Suprapubic skin (tissue), 4 donors: ENCODE measurements at regions not wholly inside any gene's neighbourhood (a gene's known extent, or its start where the extent isn't known, plus 50 kb on each side); places are given as distances from the start of the nearest gene placed in this dataset.
A peak's percentile ranks its signal among the peaks of the same experiment; 100 is the strongest.

Source experiments
- DNase-seq, 2 donors: peaks; one replicate each; pipeline ENCODE4 v3.0.0-alpha.2; 2019; ENCODE audit warnings: low spot score in 2 of 2
- H3K27ac ChIP-seq: fragments of 200-600 bp; sonication (generic); one replicate; pipeline ENCODE4 v1.5.1; 2019
- H3K27me3 ChIP-seq: fragments of 200-600 bp; sonication (generic); one replicate; pipeline ENCODE4 v1.5.1; 2019
- H3K36me3 ChIP-seq: fragments of 200-600 bp; sonication (generic); one replicate; pipeline ENCODE4 v1.5.1; 2019
- H3K4me1 ChIP-seq: fragments of 200-600 bp; sonication (generic); one replicate; pipeline ENCODE4 v1.5.1; 2019
- H3K4me3 ChIP-seq: fragments of 200-600 bp; sonication (generic); one replicate; pipeline ENCODE4 v1.5.1; 2019; ENCODE audit warnings: mild to moderate bottlenecking
- H3K9me3 ChIP-seq: fragments of 200-600 bp; sonication (generic); one replicate; pipeline ENCODE4 v1.5.1; 2019
- EP300 ChIP-seq: sonication (generic); formaldehyde crosslinking; IDR thresholded peaks from one replicate; pipeline ENCODE4 v1.6.1; 2017; ENCODE audit warnings: antibody characterized with exemption
- POLR2A ChIP-seq, 2 donors: fragments of 450-650 bp; IDR thresholded peaks; one replicate each; pipeline ENCODE4 v1.6.1; 2017; ENCODE audit warnings: antibody characterized with exemption in 2 of 2, mild to moderate bottlenecking in 2 of 2, moderate library complexity in 2 of 2
- POLR2AphosphoS5 ChIP-seq, 3 donors: sonication (generic); formaldehyde crosslinking; IDR thresholded peaks; one replicate each; pipeline ENCODE4 v1.6.1; 2017; ENCODE audit warnings: antibody characterized with exemption in 3 of 3
- WGBS: methylation state at CpG from one replicate; pipeline ENCODE4 v1.1.5; 2018; 5-methylcytosine and 5-hydroxymethylcytosine counted together
- TF ChIP-seq, protein P1 (sequence below), 2 donors: fragments of 200-600 bp in 1 of 2; fragments of 450-650 bp in 1 of 2; sonication (generic) in 1 of 2; IDR thresholded peaks; one replicate each; pipeline ENCODE4 v1.5.1; 2016 to 2019; ENCODE audit warnings: antibody characterized with exemption in 2 of 2, mild to moderate bottlenecking in 1 of 2, moderate library complexity in 1 of 2

DNA sequence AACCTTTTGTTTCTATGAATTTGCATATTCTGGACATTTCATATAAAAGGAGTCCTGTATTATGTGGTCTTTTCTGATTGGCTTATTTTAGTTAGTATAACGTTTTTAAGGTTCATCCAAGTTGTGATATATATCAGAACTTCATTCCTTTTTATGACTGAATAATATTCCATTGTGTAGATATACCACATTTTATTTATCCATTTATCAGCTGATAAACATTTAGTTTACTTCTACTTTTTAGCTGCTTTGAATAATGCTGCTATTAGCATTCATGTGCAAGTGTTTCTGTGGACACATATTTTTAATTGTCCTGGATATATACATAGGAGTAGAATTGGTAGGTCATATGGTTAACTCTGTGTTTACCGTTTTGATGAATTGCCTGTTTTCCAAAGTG is 498.5 kb upstream of the ADAMTS9 start:
- 97% methylated on average over 2 of the region's 2 CpGs for WGBS
- Histone ChIP-seq H3K27ac (no peak overlapping the region), H3K4me3 (no peak overlapping the region), H3K4me1 (peaks cover 4% of the 10 kb centered on the region), H3K9me3 (no peaks in the 10 kb centered on the region), H3K27me3 (no peaks in the 10 kb centered on the region), H3K36me3 (no peaks in the 10 kb centered on the region)
- no peak for TF ChIP-seq EP300
- no peak for DNase-seq

DNA sequence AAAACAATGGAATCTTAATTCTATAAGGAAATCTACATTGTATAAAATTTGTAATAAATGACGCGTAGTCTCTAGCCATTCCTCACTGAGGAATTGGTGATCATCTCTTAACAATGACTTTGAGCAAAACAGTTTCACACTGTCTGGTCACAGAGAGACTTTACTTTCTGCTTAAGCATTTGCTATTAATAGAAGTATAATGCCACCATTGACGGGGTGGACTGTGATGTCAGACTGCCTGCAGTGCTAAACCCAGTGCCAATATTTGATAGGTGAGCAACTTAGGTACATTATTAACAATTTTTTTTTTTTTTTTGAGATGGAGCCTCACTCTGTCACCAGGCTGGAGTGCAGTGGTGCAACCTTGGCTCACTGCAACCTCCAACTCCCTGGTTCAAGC is 494.9 kb upstream of the ADAMTS9 start:
- H3K36me3 ChIP-seq, result no peaks in the 10 kb centered on the region

DNA sequence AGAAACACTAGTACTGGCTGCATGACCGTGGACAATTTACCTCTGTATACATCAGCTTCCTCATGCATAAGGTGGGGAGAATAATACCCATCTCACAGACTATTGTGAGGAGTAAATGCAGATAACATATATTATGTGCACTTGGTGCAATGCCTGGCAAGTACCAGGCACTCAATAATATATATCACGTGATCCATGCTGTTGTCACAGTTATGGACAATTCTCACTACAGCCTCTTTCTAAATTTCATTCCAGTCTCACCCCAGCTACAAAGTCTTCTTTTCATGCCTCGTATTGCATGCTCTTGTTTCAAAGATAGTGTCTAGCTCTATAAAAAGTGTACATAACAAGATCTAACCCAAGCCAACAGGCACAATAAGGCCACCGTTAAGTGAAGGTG is 494.3 kb upstream of the ADAMTS9 start:
- no peak overlapping the region for H3K4me3 ChIP-seq
- no peak for DNase-seq
- TF ChIP-seq, protein P1, sequence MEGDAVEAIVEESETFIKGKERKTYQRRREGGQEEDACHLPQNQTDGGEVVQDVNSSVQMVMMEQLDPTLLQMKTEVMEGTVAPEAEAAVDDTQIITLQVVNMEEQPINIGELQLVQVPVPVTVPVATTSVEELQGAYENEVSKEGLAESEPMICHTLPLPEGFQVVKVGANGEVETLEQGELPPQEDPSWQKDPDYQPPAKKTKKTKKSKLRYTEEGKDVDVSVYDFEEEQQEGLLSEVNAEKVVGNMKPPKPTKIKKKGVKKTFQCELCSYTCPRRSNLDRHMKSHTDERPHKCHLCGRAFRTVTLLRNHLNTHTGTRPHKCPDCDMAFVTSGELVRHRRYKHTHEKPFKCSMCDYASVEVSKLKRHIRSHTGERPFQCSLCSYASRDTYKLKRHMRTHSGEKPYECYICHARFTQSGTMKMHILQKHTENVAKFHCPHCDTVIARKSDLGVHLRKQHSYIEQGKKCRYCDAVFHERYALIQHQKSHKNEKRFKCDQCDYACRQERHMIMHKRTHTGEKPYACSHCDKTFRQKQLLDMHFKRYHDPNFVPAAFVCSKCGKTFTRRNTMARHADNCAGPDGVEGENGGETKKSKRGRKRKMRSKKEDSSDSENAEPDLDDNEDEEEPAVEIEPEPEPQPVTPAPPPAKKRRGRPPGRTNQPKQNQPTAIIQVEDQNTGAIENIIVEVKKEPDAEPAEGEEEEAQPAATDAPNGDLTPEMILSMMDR (IDR thresholded peaks at IDR 0.05), result no peak
- TF ChIP-seq EP300, result no peak
- no peak for TF ChIP-seq POLR2AphosphoS5 (IDR thresholded peaks at IDR 0.05)
- no peak for TF ChIP-seq POLR2A (IDR thresholded peaks at IDR 0.05)
- no peaks in the 10 kb centered on the region for H3K27me3 ChIP-seq
- H3K4me1 ChIP-seq, result peaks cover 9% of the 10 kb centered on the region
- H3K36me3 ChIP-seq, result no peaks in the 10 kb centered on the region
- 77% methylated on average over 4 of the region's 4 CpGs for WGBS
- no peaks in the 10 kb centered on the region for H3K9me3 ChIP-seq
- no peak overlapping the region for H3K27ac ChIP-seq

More for the DNA sequence above, 494.9 kb upstream of the ADAMTS9 start:
- Histone ChIP-seq H3K27ac (no peak overlapping the region), H3K27me3 (no peaks in the 10 kb centered on the region), H3K9me3 (no peaks in the 10 kb centered on the region), H3K4me1 (peaks cover 9% of the 10 kb centered on the region), H3K4me3 (no peak overlapping the region)
- no peak for DNase-seq
- no peak for TF ChIP-seq POLR2AphosphoS5 (IDR thresholded peaks at IDR 0.05)
- TF ChIP-seq POLR2A (IDR thresholded peaks at IDR 0.05), result no peak
- no peak for TF ChIP-seq EP300
- TF ChIP-seq, protein P1 (IDR thresholded peaks at IDR 0.05), result no peak
- WGBS, result 48% methylated on average over 3 of the region's 3 CpGs

DNA sequence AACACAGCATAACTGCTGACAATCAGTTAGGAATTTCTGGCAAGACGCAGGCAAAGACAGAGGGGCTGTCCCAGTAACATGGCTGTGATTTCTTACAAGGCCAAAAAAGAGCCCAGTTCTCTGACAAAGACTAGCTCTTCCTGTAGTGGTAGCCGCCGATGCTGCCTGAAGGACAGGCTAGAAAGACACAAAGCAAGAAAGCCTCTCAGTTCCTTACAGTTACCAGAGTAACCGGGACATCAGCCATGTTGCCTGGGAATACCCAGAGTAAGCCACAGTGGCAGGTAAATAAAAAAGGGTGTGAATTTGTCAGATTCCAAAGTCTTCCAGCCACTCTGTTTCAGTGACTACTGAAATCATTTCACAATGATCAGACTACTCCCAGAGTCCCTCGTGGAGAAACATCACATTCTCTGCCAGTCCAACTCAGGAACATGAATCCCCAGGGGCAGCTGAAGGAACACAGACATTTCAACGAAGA is 493.6 kb upstream of the ADAMTS9 start:
- no peak for TF ChIP-seq POLR2A (IDR thresholded peaks at IDR 0.05)
- no peak for TF ChIP-seq EP300
- TF ChIP-seq, protein P1 (IDR thresholded peaks at IDR 0.05), result no peak
- TF ChIP-seq POLR2AphosphoS5 (IDR thresholded peaks at IDR 0.05), result no peak
- H3K36me3 ChIP-seq, result no peaks in the 10 kb centered on the region
- H3K27ac ChIP-seq, result peak overlapping the region; percentile 30
- WGBS, result 54% methylated on average over 6 of the region's 6 CpGs
- no peak for DNase-seq
- H3K4me1 ChIP-seq, result peaks cover 9% of the 10 kb centered on the region
- H3K27me3 ChIP-seq, result no peaks in the 10 kb centered on the region
- H3K9me3 ChIP-seq, result no peaks in the 10 kb centered on the region
- H3K4me3 ChIP-seq, result no peak overlapping the region

DNA sequence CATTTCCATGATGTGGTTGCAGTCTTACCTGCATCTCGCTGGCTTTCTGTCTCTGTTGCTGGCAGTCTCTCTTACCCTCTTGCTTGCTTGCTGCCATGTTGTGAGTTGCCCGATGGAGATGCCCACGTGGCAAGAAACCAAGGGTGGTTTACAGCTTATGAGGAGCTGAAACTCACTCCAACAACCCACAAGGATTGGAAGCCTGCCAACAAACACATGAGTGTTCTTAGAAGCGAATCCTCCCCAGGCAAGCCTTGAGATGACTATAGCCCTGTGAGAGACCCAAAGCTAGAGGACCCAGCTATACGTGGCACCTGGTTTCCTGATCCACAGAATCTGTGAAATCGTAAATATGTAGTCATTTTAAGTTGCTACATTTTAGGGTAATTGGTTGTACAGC is 490.9 kb upstream of the ADAMTS9 start:
- Histone ChIP-seq H3K4me3 (no peak overlapping the region), H3K27me3 (no peaks in the 10 kb centered on the region), H3K4me1 (peaks cover 9% of the 10 kb centered on the region), H3K36me3 (no peaks in the 10 kb centered on the region), H3K27ac (no peak overlapping the region), H3K9me3 (no peaks in the 10 kb centered on the region)
- DNase-seq, result no peak
- 61% methylated on average over 6 of the region's 6 CpGs for WGBS
- TF ChIP-seq, protein P1 (IDR thresholded peaks at IDR 0.05), result no peak
- TF ChIP-seq POLR2AphosphoS5 (IDR thresholded peaks at IDR 0.05), result no peak
- TF ChIP-seq POLR2A (IDR thresholded peaks at IDR 0.05), result no peak
- no peak for TF ChIP-seq EP300

DNA sequence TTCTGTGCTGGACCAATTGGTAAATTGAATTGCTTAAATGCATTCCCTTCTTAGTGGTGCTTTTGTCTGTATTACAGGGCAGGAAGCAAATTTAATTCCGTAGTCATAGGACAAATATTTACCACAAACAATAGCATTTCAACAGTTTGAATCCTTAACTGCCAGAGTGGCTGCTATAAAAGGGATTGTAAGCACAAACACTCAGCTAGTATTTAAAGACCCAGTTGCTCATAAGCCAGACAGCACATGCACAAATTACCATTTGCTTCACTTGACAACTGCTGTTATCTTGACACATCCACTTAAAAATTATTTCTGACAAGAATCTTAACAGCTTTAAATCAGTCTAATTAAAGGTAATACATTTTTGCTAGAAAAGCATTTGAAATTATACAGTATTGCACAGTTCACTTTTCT is 490.2 kb upstream of the ADAMTS9 start:
- Histone ChIP-seq H3K4me1 (peaks cover 9% of the 10 kb centered on the region), H3K36me3 (no peaks in the 10 kb centered on the region), H3K9me3 (no peaks in the 10 kb centered on the region), H3K27ac (no peak overlapping the region), H3K27me3 (no peaks in the 10 kb centered on the region), H3K4me3 (no peak overlapping the region)
- no peak for TF ChIP-seq POLR2A (IDR thresholded peaks at IDR 0.05)
- TF ChIP-seq, protein P1 (IDR thresholded peaks at IDR 0.05), result no peak
- no peak for TF ChIP-seq EP300
- no peak for TF ChIP-seq POLR2AphosphoS5 (IDR thresholded peaks at IDR 0.05)
- 33% methylated on average over 1 of the region's 1 CpG for WGBS
- DNase-seq, result no peak
